HG03108 (cell line): ENCODE measurements at regions not wholly inside any gene's neighbourhood (a gene's known extent, or its start where the extent isn't known, plus 50 kb on each side); places are given as distances from the start of the nearest gene placed in this dataset.
"Not testable (repeated sequence)": the region's sequence is repeated elsewhere in the genome, so short reads cannot be mapped to it uniquely, and the experiment has no call there.

Source experiments
- ATAC-seq: cut with Tn5 transposase; IDR thresholded peaks from one replicate; pipeline ENCODE4 v1.9.1; 2021; ENCODE audit warnings: moderate library complexity; ENCODE audit not compliant: unreplicated experiment

- ATAC-seq = no peak
These were observed 99.6 kb downstream of the RPLP1 start for GRCh38 chr15:69552057-69552815.

GRCh38 chr15:69553686-69554085, 101.1 kb downstream of the RPLP1 start:
- no peak for ATAC-seq

GRCh38 chr15:69554279-69554961, 101.8 kb downstream of the RPLP1 start:
- ATAC-seq = no peak

GRCh38 chr15:69555080-69555479, 102.5 kb downstream of the RPLP1 start:
- ATAC-seq = no peak

GRCh38 chr15:69556344-69556743, 103.7 kb downstream of the RPLP1 start:
- no peak for ATAC-seq

GRCh38 chr15:69557020-69557706, 104.5 kb downstream of the RPLP1 start:
- ATAC-seq = no peak

- no peak for ATAC-seq
These were observed 105.2 kb downstream of the RPLP1 start for GRCh38 chr15:69557707-69558409.

GRCh38 chr15:69559440-69560190, 107.0 kb downstream of the RPLP1 start:
- ATAC-seq = no peak

- no peak for ATAC-seq
These were observed 108.6 kb downstream of the RPLP1 start for GRCh38 chr15:69561071-69561784.

- no peak for ATAC-seq
These were observed 109.5 kb downstream of the RPLP1 start for GRCh38 chr15:69562116-69562515.

- ATAC-seq = no peak
These were observed 109.9 kb downstream of the RPLP1 start for GRCh38 chr15:69562564-69562963.

- ATAC-seq = no peak
These were observed 112.5 kb downstream of the RPLP1 start for GRCh38 chr15:69565066-69565655.

- ATAC-seq = not testable (repeated sequence)
These were observed 114.7 kb downstream of the RPLP1 start for GRCh38 chr15:69567238-69567760.

GRCh38 chr15:69568173-69569009, 115.8 kb downstream of the RPLP1 start:
- no peak for ATAC-seq

- ATAC-seq = no peak
These were observed 117.8 kb downstream of the RPLP1 start for GRCh38 chr15:69570454-69570853.

GRCh38 chr15:69570997-69571396, 118.4 kb downstream of the RPLP1 start:
- ATAC-seq = no peak

GRCh38 chr15:69573278-69573677, 120.7 kb downstream of the RPLP1 start:
- not testable (repeated sequence) for ATAC-seq

GRCh38 chr15:69573815-69574475, 121.3 kb downstream of the RPLP1 start:
- no peak for ATAC-seq
